Superior temporal gyrus (tissue), 1 donor: ENCODE measurements at regions not wholly inside any gene's neighbourhood (a gene's known extent, or its start where the extent isn't known, plus 50 kb on each side); places are given as distances from the start of the nearest gene placed in this dataset.
"Not testable (repeated sequence)": the region's sequence is repeated elsewhere in the genome, so short reads cannot be mapped to it uniquely, and the experiment has no call there.

Experiments
- DNase-seq: peaks from one replicate; pipeline ENCODE4 v3.0.0-alpha.2; 2016; ENCODE audit errors: extremely low spot score

DNA sequence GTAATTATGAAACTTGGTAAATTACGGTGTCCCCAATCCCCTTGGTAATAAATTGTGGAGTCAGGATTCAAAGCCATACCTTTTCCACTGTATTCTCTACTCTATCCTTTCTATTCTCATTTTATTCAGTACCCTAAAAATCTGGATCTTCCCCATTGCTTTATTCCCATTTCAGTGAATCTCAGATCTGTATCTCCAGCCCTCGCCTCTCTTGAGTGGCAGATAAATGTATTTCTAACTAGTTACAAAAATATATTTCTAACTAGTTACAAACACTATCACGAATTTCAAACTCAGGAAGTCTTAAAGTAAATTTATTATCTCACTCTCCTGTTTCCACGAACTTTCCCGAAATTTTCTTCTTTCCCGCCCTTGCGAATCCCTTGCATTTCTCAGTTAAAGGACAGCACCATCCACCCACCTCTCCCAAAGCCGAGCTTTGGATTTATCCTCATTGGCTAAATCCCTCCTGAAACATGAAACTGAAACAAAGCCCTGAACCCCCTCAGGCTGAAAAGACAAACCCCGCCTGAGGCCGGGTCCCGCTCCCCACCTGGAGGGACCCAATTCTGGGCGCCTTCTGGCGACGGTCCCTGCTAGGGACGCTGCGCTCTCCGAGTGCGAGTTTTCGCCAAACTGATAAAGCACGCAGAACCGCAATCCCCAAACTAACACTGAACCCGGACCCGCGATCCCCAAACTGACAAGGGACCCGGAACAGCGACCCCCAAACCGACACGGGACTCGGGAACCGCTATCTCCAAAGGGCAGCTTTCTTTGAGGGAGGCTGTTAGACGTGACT lies 164.3 kb upstream of the PABPC3 start:
- no peak for DNase-seq

DNA sequence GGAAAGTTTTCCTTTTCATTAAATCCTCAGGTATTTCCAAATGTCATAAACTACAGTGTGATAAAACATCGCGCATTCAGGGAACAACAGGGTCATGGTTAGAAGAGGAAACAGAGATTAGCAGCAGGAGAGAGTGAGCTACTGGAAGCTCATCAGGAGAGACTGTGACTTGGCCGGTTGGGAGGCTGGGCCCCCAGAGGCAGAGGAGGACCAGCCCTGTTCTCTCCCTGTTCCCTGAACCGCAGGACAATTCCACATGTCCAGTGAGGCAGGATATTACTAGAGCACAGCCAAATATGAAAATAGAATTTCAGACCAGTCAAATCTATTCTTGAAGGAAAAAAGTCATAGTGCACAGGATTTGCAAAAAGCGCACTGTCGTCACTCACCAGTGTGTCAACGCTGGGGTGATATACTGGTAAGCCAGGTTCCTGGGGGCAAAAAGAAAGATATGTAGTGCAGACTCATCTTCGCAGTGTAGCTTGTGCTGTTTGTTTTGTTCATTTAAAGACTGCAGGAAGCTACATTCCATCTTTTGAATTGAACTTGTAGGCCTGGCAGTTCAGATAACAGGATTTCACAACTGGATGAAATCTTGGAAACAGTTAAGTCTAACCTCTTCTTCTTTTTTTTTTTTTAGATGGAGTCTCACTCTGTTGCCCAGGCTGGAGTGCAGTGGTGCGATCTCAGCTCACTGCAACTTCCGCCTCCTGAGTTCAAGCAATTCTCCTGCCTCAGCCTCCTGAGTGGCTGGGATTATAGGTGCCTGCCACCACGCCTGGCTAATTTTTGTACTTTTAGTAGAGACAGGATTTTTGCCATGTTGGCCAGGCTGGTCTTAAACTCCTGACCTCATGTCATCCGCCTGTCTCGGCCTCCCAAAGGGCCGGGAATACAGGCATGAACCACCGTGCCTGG lies 162.6 kb upstream of the PABPC3 start:
- not testable (repeated sequence) for DNase-seq

DNA sequence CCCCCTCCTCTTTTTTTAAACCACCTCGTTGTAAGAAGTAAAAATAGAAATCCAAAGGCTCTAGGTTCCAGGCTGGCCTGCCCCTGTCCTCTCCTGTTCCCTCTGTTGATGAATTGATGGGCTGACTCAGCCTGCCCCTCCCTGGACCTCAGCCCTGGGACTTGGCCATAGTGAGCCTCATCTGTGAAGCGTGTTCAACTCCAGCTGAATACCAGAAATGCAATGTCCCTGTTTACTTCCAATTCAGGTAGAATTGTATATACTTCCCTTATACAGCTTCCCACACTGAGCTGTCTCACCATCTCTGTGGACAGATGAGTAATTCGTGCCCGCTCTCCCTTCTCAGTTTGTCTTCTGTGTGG lies 161.9 kb upstream of the PABPC3 start:
- DNase-seq = not testable (repeated sequence)

DNA sequence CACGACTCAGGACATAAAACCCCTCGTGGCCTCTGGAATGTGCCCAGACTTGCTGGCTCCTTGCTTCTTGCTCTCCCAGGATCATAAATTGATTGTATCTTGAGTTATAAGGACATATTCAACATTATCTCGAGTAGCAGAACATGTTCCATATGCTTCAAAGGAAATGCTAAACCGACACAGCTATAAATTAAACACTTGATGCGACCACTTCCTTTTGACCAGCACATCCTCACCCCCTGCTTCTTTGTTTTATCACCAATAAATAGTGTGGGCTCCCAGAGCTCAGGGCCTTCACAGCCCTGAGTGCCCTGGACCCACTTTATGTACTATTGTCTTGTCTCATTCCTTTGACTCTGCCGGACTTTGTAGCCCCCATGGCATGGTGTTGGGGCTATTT lies 157.0 kb upstream of the PABPC3 start:
- no peak for DNase-seq

DNA sequence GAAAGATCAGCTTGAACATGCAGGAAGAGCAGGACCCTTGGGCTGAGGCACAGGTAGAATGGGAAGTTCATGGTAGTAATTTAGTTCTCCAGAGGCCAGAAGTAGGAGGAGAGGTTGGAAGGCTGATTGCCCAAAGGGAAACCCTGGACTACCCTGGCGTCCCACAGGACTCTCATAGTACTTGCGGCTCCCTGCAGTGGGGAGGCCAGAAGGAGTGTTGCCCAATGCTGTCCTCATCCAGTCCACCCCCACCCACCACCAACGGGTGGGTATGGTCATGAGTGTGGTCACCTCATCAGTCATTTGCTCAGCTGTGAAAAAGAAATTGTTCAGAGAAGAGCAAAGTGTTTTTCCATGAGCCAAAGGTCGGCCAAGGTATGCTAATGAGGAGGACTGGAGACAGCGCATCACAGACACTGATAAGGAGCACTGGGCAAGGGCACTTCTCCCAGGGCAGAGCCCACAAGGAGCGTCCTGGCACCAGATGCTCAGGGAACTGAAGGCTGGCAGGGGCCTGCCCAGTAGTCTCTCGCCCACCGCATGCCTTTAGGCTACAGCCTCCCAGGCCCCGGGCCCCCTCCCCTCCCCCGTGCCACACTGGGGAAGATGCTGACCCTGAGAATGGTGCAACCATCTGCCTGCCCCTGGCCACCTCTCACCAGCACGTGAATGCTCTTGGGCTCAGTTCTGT lies 154.8 kb upstream of the PABPC3 start:
- DNase-seq = not testable (repeated sequence)

DNA sequence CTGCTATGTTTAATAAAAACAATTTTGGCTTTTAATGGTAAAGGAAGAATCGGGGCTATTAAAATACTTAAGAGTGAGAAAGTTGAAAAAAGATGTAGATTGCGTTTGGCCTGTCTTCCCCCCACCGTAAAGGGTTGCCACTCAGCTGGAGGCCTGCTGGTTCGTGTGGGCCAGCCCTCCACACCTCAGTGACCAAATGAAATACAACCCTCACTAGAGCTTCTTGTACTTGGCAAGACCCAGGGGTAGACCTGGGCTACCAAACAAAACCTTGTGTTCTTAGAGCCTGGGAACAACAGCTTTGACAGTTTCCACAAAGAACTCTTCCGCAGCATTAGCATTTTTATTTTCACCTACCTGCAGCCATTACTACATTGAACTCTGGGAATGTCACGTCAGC lies 152.8 kb upstream of the PABPC3 start:
- DNase-seq = no peak

DNA sequence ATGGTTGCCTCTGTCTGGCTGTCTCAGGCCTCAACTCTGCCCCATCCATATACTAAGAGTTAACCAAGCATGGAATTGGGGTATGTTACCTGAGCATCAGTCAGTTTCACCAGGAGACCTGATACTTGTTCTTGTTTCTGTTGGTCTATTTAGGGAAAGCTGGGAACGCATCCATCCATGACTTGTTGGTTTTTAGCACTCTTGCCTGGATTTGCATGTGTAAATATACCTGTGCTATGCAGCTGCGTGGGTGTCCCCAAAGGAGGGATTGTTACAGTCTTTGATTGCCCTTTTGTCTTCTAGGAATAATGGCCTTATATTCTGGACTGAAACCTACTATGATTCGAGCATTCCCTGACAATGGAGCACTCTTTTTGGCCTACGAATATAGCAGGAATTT lies 151.9 kb upstream of the PABPC3 start:
- not testable (repeated sequence) for DNase-seq

DNA sequence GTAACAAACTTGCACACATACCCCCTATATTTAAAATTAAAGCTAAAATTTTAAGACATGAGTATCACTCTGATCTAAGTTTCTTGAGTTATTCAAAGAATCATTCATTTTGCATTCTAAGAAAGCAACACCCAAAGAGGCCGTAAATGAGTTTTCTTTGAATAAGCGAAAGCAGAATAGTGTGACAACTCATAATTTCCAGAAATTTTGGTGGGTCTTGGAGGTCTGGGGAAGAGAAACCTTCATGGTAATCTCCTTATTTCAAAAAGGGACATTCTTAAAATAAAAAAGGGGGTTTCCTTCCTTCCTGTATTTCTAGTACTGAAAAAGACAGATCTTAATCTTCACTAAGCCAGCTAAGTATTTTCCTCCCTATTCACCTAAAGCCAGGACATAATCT lies 147.0 kb upstream of the PABPC3 start:
- not testable (repeated sequence) for DNase-seq

DNA sequence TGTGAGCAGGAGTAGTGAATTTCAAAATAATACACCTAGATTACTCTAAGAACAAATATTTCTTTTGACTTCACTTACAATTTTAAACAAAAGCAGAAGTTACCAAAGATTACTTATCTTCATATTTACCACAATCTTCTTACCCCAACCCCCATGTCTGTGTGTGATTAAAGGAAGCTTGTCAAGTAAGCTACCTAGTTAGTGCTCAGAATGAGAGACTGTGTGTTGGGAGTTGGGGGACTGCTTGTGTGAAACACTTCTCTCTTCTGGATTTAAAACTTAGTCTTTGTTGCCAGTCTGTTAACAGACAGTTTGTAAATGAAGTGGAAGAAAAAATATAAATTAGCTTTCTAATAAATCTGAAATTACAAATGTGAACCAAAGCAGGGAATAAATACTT lies 145.3 kb upstream of the PABPC3 start:
- DNase-seq = not testable (repeated sequence)

DNA sequence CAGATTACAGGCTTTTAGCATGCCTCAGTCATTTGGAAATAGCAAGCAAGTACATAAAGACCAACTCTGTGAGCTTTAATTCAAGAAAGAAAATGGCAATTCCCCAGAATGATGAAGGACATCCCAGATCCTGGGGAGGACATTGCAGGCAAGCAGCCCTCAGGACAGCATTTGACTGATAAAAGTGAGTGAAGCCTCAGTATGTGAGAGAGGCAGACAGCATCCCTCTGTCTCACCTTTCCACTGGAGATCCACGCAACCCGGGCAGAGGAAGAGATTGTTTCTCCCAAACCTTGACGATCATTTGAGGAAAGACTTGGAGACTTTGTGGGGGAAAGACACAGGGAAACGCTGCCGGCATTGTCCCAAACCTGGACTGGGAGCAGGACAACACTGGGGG lies 128.0 kb upstream of the PABPC3 start:
- DNase-seq = peak; percentile 55

DNA sequence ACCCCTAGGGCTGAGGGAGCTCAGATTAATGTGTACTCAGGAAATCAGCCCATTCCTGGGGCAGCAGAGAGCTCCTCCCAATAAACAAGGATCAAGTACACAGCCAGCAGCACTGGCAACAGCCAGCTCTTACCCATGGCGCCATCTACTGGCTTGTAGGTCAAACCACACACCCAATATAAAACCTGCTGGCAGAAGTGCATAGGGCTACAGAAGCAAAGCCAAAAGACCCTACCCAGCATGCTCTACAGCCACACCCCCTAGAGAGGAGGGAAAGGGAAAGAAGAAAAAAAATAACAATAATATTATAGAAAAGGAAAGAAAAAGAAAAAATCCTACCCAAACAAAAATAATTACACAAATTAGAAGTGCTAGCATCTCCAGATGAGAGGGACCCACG lies 127.5 kb upstream of the PABPC3 start:
- DNase-seq = not testable (repeated sequence)

DNA sequence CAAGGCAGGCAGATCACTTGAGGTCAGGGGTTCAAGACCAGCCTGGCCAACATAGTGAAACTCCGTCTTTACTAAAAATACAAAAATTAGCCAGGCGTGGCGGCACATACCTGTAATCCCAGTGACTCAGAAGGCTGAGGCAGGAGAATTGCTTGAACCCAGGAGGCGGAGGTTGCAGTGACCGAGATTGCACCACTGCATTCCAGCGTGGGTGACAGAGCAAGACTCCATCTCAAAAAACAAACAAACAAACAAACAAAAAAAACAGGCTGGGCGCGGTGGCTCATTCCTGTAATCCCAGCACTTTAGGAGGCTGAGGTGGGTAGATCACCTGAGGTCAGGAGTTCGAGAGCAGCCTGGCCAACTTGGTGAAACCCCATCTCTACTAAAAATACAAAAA lies 122.8 kb upstream of the PABPC3 start:
- not testable (repeated sequence) for DNase-seq

DNA sequence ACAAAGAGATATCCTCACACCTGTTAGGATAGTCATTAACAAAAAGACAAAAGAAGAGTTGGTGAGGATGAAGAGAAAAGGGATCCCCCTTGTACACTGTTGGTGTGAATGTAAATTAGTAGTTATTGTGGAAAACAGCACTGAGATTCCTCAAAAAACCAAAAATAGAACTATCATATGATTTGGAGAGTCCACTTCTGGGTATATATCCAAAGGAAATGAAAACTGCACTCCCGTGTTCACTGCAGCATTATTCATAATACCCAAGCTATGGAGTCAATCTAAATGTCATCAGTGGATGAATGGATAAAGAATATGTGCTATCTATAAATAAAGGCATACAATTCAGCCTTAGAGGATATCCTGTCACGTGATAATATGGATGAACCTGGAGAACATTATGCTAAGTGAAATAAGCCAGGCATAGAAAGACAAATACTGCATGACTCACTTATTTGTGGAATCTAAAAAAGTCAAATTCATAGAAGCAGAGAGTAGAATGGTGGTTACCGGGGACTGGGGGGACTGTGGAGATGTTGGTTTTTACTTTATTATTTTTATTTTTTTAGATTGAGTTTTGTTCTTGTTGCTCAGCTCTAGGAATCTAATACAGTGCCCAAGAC lies 114.6 kb upstream of the PABPC3 start:
- not testable (repeated sequence) for DNase-seq

DNA sequence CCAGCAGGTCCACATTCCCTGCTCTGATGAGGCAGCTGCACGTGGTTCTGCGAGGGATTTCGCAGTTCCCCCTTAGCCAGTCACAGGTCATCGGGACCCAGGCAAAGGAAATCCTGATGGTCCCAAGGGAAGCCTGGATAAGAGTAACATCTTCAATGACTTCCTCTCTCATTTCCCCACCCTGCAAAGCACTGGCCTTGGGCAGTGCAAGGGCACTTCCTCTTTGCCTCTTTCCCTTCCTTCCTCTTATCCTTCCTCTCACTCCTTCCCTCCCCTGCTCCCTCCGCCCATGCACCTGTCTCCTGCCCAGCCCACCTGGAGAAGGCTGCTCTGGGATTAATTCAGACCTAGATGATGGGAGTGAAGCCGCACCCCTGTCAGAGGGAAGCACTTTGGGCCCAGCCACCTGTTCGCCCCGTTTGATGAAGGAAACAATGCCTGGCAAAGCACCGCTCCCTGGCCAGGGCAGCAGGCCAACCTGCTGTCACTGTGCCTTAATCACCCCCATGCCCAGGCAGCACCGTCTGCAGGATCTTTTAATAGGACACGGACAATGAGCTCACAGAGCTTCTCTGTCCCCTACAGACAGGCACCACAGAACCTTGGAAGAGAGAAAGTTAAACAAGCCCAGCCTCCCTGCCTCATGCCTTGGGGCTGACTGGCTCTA lies 113.5 kb upstream of the PABPC3 start:
- DNase-seq = no peak

DNA sequence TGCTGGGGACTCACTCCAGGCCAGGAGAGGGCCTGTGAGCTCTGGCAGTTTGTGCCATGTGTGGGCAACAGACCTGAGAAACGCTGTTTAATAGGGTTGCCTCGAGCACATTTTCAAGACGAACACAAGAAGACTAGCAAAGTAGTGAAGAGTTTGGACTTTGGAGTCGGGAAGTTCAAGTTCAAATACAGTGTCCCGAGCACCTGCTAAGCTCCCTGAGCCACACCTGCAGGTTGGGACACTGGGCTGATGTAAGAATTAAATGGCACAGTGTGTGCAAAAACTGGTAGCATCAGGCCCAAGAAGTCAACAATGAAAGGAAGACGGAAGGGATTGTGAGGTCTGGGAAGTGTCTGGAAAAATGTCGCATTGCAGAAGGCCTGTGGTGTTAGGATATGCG lies 112.8 kb upstream of the PABPC3 start:
- no peak for DNase-seq

DNA sequence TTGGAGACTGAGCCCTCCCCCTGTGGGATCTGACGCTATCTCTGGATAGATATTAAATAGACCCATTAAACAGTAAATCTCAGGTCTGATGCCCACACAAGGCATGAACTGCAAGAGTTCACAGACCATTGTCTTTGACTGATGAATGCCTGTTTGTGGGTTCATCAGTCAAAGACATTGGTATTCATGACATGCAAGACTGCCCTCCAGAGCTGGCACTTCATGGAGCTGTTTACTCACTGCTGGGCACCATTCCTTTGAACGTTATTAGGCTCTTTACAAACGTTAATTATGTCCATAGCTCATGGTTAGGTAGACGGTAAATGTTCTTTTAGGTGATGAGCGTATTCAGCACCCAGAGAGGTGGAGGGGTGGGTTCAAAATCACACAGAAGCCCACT lies 111.8 kb upstream of the PABPC3 start:
- peak; percentile 62 for DNase-seq

DNA sequence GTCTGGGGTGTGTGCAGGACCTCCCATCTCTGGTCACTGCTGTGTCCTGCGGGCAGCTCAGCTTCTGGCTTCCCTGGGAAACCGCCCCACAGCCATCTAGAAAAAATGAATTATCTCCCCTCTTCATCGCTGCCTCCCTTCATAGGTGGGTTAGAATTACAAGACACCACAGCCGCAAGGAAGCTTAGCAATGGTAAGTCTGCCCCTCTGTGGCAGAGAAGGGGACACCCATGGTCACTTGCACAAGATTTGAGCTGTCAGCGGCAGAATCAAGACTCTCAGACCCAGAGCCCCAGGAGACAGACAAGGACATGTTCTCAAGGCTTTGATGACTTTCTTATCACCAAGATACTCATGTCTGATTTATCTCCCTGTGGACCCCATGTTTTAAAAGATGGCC lies 110.8 kb upstream of the PABPC3 start:
- no peak for DNase-seq

DNA sequence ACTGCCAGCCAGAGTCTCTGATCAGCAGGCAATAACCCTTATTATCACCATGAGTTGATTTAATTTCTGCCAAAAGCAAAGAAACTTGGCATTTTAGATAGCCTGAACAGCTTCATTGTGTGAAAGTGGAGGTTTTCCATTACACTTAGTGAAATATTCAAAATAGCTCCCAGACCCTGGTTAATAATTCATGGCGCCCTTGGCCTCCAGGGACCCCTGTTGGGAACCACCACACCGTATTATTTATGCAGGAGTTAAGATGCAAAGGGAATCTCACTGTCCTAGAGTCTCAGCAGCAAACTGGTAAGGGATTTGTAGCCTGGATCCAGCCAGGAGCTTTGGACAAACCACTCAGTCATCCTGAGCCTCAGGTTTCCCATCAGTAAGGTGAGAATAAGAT lies 110.0 kb upstream of the PABPC3 start:
- no peak for DNase-seq

DNA sequence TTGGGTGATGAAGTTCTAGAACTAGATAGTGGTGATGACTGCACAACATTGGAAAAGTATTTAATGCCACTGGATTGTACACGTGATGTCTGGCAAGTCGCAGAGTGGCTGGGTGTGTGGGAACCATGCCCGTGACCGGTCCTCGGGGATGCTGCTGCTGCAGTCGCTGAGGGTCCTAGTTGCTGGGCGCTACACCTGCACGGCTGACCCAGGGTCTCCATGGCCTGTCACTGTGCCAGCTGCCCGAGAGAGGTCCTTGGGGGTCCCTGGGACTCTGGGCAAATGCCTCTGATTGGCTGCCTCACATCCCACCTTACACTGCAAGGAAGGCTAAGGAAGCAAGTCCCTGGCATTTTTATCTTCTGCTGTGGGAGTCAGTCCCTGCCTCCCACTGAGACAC lies 109.1 kb upstream of the PABPC3 start:
- no peak for DNase-seq

DNA sequence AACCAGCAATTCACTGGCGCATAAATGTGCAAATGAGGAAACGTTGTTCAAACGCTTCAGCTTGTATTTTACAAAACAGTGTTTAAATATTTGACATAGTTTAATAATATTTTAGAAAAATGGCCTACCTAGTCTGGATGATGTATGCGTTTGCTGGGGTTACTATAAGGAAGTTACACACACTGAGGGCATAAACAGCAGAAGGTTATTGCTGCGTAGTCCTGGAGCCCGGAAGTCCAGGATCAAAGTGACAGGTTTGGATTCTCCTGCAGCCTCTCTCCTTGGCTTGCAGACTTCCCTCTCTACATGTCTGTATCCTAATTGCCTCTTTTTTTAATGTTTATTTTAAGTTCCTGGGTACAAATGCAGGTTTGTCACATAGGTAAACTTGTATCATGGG lies 106.0 kb upstream of the PABPC3 start:
- DNase-seq = not testable (repeated sequence)

DNA sequence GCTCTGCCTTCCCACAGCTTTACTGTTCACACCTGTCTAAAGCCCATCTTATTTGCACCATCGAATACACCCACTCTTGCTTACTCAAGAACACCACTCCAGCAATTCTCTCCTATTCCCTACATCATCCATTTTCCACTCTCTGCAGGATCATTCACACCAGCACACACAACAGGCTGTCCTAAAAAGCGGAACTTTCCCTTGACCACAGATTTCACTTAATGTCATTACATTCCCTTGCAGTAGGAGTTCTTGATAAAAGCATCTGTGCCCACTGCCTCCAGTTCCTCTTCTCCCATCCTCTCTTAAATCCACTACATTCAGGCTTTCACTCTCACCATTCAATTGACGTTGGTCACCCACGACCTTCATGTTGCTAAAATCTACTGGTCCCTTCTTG lies 103.0 kb upstream of the PABPC3 start:
- DNase-seq = not testable (repeated sequence)
